Stomach (tissue), 8 donors: ENCODE measurements at regions not wholly inside any gene's neighbourhood (a gene's known extent, or its start where the extent isn't known, plus 50 kb on each side); places are given as distances from the start of the nearest gene placed in this dataset.

Source experiments
- DNase-seq, 2 donors: peaks; one replicate each; pipeline versions ENCODE4 v3.0.0 to v3.0.0-alpha.2; 2013 to 2019
- H3K27ac ChIP-seq, 5 donors: fragments of 200-600 bp in 4 of 5; sonication (generic) in 4 of 5; one replicate each; pipeline ENCODE4 v1.5.1; 2013 to 2019; ENCODE audit warnings: mild to moderate bottlenecking in 1 of 5, moderate library complexity in 1 of 5
- H3K27me3 ChIP-seq, 3 donors: fragments of 200-600 bp; sonication (generic); one replicate each; pipeline ENCODE4 v1.5.1; 2017 to 2019; ENCODE audit warnings: mixed run types in 1 of 3
- H3K36me3 ChIP-seq, 4 donors: fragments of 200-600 bp; sonication (generic); 1 replicate in 3 of 4; 2 replicates in 1 of 4; pipeline ENCODE4 v1.5.1; 2016 to 2019
- H3K4me1 ChIP-seq, 4 donors: fragments of 200-600 bp; sonication (generic); one replicate each; pipeline ENCODE4 v1.5.1; 2016 to 2019
- H3K4me3 ChIP-seq, 4 donors: fragments of 200-600 bp; sonication (generic) in 3 of 4; one replicate each; pipeline ENCODE4 v1.5.1; 2016 to 2019; ENCODE audit warnings: mild to moderate bottlenecking in 1 of 4
- H3K9me3 ChIP-seq, 4 donors: fragments of 200-600 bp; sonication (generic); one replicate each; pipeline ENCODE4 v1.5.1; 2016 to 2019
- EP300 ChIP-seq: sonication (generic); formaldehyde crosslinking; IDR thresholded peaks from one replicate; pipeline ENCODE4 v1.6.1; 2017; ENCODE audit warnings: antibody characterized with exemption
- POLR2A ChIP-seq, 4 donors: fragments of 450-650 bp; IDR thresholded peaks; one replicate each; pipeline ENCODE4 v1.6.1; 2016; ENCODE audit warnings: antibody characterized with exemption in 4 of 4, control low read depth in 2 of 4, mild to moderate bottlenecking in 1 of 4, moderate library complexity in 1 of 4
- POLR2AphosphoS5 ChIP-seq, 3 donors: sonication (generic); formaldehyde crosslinking; IDR thresholded peaks; one replicate each; pipeline ENCODE4 v1.6.1; 2016; ENCODE audit warnings: antibody characterized with exemption in 3 of 3
- WGBS, 5 donors: extraction: QIAGEN DNeasy Blood & Tissue Kit in 3 of 5; methylation state at CpG; one replicate each; pipeline versions ENCODE4 v1.1.5 to v1.1.7; 2013 to 2018; 5-methylcytosine and 5-hydroxymethylcytosine counted together
- intact Hi-C: fragments of 100-400 bp; cut with DNase I; formaldehyde crosslinking; loops from one replicate; pipeline ENCODE4 v1.15.1; 2023; ENCODE audit warnings: low total_unique reads
- TF ChIP-seq, protein P1 (sequence below), 7 experiments: fragments of 450-650 bp in 4 of 7; fragments of 200-600 bp in 3 of 7; sonication (generic) in 3 of 7; IDR thresholded peaks; one replicate each; pipeline ENCODE4 v1.5.1; 2016 to 2019; ENCODE audit warnings: antibody characterized with exemption in 7 of 7, control low read depth in 2 of 7, mild to moderate bottlenecking in 1 of 7
- donor health status: healthy with polysubstance abuse.
- donor health status: Bipolar disorder and iron deficiency.
- donor health status: healthy.

DNA sequence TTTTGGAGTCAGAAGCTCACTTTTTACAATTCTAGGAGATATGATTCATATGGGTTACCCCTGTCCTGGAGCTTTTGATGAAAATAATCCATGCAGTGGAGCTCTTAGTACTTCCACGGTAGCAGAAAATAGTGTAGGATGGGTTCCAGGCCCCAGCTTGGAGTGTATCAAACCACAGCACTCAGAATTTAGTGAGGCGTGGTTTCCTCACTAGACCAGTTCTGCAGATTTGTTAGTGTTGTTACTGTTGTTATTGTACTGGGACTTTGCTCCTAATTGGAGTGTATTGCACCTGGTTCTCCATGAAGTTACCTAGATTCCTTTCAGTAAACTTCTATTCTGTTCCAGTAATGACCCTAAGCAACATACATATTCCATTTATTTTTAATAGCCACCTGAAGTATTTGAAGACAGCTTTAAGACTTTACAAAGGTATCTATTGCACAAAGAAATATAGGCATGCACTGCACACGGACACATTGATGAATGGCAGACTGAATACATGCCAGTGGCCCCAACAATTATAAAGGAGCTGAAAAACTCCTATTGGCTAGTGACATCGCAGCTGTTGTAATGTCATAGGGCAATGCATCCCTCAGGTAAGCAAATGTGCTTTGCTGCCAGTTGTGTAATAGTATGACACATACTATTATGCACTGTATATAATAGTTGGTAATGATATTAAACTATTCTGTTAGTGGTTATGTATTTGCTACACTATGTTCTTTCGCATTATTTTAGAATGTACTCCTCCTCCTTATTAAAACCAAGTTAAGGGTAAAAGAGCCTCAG, 1058.0 kb downstream of the KCNT2 start:
- intact Hi-C loops, result no loop called here
- Histone ChIP-seq H3K36me3 (no peaks in the 10 kb centered on the region), H3K4me1 (no peaks in the 10 kb centered on the region), H3K4me3 (no peak overlapping the region), H3K27ac (no peak overlapping the region), H3K27me3 (no peaks in the 10 kb centered on the region), H3K9me3 (peaks cover 0 to 8% (median 2%) of the 10 kb centered on the region in 4 donors)
- TF ChIP-seq POLR2A (IDR thresholded peaks at IDR 0.05), result no peak
- no peak for DNase-seq
- WGBS, 5 donors, result 79 to 84% (median 82%) methylated on average over 5 of the region's 5 CpGs

DNA sequence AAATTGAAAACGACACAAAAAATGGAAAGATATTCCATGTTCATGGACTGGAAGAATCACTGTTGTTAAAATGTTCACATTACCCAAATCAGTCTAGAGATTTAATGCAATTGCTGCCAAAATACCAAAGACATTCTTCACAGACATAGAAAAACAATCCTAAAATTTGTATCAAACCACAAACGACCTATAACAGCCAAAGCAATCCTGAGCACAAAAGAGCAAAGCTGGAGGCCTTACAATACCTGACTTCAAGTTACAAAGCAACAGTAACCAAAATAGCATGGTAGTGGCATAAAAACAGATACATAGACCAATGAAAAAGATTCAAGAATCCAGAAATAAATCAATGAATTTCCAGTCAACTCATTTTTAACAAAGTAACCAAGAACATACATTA, 1077.3 kb downstream of the KCNT2 start:
- no peaks in the 10 kb centered on the region for H3K36me3 ChIP-seq
- no peak for DNase-seq
- H3K27me3 ChIP-seq, result no peaks in the 10 kb centered on the region
- no peak overlapping the region for H3K27ac ChIP-seq
- TF ChIP-seq POLR2A (IDR thresholded peaks at IDR 0.05), result no peak
- TF ChIP-seq, protein P1, sequence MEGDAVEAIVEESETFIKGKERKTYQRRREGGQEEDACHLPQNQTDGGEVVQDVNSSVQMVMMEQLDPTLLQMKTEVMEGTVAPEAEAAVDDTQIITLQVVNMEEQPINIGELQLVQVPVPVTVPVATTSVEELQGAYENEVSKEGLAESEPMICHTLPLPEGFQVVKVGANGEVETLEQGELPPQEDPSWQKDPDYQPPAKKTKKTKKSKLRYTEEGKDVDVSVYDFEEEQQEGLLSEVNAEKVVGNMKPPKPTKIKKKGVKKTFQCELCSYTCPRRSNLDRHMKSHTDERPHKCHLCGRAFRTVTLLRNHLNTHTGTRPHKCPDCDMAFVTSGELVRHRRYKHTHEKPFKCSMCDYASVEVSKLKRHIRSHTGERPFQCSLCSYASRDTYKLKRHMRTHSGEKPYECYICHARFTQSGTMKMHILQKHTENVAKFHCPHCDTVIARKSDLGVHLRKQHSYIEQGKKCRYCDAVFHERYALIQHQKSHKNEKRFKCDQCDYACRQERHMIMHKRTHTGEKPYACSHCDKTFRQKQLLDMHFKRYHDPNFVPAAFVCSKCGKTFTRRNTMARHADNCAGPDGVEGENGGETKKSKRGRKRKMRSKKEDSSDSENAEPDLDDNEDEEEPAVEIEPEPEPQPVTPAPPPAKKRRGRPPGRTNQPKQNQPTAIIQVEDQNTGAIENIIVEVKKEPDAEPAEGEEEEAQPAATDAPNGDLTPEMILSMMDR (IDR thresholded peaks at IDR 0.05), result no peak
- TF ChIP-seq EP300, result no peak
- no peak for TF ChIP-seq POLR2AphosphoS5 (IDR thresholded peaks at IDR 0.05)
- H3K4me1 ChIP-seq, result no peaks in the 10 kb centered on the region
- H3K4me3 ChIP-seq, result no peak overlapping the region
- 50 to 68% (median 55%) methylated on average over 2 of the region's 2 CpGs for WGBS, 5 donors
- H3K9me3 ChIP-seq, result peaks cover 0 to 7% (median 0%) of the 10 kb centered on the region in 4 donors
- intact Hi-C loops, result no loop called here

DNA sequence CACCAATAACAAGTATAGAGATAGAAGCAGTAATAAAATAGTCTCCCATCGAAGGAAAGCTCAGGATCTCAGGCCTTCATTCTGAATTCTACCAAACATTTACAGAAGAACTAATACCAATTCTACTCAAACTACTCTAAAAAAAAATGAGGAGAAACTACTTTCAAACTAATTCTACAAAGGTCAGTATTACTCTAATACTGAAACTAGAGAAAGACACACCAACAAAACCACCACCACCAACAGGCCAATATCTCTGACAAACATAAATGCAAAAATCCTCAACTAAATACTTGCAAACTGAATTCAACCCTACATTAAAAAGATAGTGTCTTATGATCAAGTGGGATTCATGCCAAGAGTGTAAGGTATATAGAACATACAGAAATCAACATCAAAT, 1078.4 kb downstream of the KCNT2 start:
- no peak for DNase-seq
- Histone ChIP-seq H3K27ac (no peak overlapping the region), H3K4me1 (no peaks in the 10 kb centered on the region), H3K9me3 (peaks cover 0 to 7% (median 0%) of the 10 kb centered on the region in 4 donors), H3K4me3 (no peak overlapping the region), H3K36me3 (no peaks in the 10 kb centered on the region), H3K27me3 (no peaks in the 10 kb centered on the region)
- TF ChIP-seq, protein P1 (IDR thresholded peaks at IDR 0.05), result no peak
- no peak for TF ChIP-seq EP300
- no peak for TF ChIP-seq POLR2A (IDR thresholded peaks at IDR 0.05)
- no peak for TF ChIP-seq POLR2AphosphoS5 (IDR thresholded peaks at IDR 0.05)
- 78 to 92% (median 88%) methylated on average over 1 of the region's 1 CpG for WGBS, 5 donors
- intact Hi-C loops, result no loop called here

DNA sequence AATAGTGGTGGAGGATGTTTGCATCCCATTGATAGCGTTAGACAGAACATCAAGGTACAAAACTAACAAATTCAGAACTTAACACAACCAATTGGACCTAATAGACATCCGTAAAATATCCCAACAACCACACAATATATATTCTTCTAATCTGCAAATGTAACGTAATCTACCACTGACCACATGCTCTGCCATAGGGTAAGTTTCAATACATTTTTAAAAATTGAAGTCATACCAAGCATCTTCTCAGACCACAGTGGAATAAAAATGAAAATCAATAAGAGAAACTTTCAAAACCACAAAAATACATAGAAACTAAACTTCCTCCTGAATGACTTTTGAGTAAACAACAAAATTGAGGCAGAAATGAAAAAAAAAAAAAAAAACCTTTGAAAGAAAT, 1087.5 kb downstream of the KCNT2 start:
- Histone ChIP-seq H3K27ac (no peak overlapping the region), H3K4me1 (no peaks in the 10 kb centered on the region), H3K27me3 (no peaks in the 10 kb centered on the region), H3K4me3 (no peak overlapping the region), H3K36me3 (no peaks in the 10 kb centered on the region), H3K9me3 (peaks cover 0 to 12% (median 0%) of the 10 kb centered on the region in 4 donors)
- no peak for DNase-seq
- WGBS, 5 donors, result 47 to 64% (median 56%) methylated on average over 3 of the region's 3 CpGs
- TF ChIP-seq, protein P1 (IDR thresholded peaks at IDR 0.05), result no peak
- intact Hi-C loops, result no loop called here

DNA sequence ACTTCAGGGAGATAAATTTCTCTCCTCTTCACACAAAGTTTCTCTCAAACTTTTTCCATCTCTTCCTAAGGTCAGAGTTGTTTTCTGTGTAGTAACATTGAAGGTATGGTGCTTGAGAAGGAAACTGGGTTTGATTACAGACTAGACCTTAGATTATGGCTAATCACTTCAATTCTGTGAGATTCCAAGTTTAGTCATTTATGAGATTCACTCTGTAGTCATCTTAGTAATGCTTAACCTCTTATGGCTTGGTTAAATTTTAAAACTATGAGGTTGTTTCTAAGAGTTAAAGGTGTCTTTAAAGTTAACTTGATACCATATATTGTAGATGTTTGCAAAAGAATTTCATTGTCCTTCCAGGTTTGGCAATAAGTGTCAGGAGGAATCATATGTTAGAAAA, 1092.2 kb downstream of the KCNT2 start:
- no peak for DNase-seq
- Histone ChIP-seq H3K27ac (no peak overlapping the region), H3K27me3 (no peaks in the 10 kb centered on the region), H3K4me3 (no peak overlapping the region), H3K4me1 (no peaks in the 10 kb centered on the region), H3K9me3 (peaks cover 0 to 12% (median 0%) of the 10 kb centered on the region in 4 donors), H3K36me3 (no peaks in the 10 kb centered on the region)
- intact Hi-C loops, result no loop called here
- TF ChIP-seq POLR2AphosphoS5 (IDR thresholded peaks at IDR 0.05) (no peak), EP300 (no peak), POLR2A (IDR thresholded peaks at IDR 0.05) (no peak)
- TF ChIP-seq, protein P1 (IDR thresholded peaks at IDR 0.05), result no peak
